ENCODE measurements at regions not wholly inside any gene's neighbourhood (a gene's known extent, or its start where the extent isn't known, plus 50 kb on each side); places are given as distances from the start of the nearest gene placed in this dataset.

DNA sequence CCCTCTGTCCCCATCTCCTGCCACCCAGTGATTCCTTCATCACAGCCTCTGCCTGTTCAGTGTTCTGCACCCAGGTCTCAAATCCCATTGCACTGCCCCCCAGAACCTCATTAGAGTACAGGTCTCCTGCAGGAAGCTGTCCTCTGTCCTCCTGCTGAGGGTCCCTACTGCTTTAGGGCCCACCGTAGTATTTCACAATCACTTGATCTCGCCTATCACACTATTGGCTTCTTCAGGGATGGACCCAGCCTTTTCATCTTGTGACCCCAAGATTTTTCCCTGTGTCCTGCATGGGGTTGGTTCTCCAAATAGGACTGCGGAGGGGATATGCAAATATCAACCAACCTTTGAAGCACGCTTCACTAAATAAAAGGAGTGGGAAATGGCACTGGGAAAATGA lies 331.1 kb upstream of the AJAP1 start:
- ATAC-seq (no peak), DNase-seq (no peak)

DNA sequence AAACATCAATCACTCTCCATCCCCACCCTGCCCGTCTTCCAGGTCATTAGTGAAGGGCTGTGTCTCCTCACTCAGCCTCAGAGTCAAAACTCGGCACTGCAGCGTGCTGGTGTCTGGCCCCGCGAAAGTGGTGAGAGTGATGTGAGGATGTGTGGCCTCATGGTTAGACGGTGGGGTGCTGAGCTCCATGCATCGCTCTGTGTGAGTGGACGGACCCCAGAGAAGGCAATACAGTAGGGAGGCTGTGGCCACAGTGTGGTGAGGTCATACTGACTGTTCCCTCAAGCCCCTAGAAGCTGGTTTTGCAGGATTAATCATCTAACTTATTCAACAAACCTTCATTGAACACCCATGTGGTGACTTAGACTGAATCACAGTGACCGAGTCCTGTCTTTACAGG lies 329.9 kb upstream of the AJAP1 start:
- DNase-seq: no peak
- no peak for ATAC-seq

DNA sequence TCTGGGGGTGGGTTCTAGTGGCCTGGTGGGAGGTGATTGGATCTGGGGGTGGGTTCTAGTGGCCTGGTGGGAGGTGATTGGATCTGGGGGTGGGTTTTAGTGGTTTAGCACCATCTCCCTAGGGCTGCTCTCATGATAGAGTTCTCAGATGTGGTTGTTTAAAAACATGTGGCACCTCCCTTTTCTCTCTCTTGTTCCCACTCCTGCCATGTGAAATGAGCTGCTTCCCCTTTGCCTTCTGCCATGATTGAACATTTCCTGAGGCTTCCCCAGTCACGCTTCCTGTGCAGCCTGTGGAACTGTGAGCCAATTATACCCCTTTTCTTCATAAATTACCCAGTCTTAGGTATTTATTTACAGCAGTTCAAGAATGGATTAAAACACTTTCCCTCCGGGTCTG lies 327.3 kb upstream of the AJAP1 start:
- DNase-seq: no peak

DNA sequence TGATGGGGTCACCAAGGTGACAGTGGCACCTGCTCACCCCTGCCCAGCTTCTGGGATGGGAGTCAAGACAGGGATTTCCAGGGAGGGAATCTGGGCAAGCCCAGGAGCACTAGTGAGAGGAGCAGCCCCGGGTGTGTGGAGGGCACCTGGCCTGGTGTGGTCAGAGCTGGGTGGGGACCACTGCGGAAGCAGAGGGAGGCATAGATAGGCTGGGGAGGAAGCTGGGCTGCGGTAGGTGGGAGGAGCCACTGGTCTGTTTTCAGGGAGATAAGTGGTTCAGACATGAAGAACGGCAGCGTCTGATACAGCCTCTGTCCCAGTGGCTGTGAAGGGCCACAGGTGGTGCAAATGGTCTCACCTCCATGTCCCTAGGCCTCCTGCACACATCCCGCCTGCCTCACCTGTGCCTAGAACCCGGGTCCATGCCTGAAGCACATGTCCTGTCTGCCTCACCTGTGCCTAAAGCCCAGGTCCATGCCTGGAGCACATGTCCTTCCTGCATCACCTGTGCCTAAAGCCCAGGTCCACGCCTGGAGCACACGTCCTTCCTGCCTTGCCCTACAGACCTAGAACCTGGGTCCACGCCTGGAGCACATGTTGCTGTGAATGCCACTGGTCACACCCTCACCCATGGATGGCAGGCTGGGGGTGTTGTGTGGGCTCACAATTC lies 325.9 kb upstream of the AJAP1 start:
- no peak for DNase-seq
- ATAC-seq: no peak

More for the DNA sequence above, 327.3 kb upstream of the AJAP1 start:
- no peak for ATAC-seq

DNA sequence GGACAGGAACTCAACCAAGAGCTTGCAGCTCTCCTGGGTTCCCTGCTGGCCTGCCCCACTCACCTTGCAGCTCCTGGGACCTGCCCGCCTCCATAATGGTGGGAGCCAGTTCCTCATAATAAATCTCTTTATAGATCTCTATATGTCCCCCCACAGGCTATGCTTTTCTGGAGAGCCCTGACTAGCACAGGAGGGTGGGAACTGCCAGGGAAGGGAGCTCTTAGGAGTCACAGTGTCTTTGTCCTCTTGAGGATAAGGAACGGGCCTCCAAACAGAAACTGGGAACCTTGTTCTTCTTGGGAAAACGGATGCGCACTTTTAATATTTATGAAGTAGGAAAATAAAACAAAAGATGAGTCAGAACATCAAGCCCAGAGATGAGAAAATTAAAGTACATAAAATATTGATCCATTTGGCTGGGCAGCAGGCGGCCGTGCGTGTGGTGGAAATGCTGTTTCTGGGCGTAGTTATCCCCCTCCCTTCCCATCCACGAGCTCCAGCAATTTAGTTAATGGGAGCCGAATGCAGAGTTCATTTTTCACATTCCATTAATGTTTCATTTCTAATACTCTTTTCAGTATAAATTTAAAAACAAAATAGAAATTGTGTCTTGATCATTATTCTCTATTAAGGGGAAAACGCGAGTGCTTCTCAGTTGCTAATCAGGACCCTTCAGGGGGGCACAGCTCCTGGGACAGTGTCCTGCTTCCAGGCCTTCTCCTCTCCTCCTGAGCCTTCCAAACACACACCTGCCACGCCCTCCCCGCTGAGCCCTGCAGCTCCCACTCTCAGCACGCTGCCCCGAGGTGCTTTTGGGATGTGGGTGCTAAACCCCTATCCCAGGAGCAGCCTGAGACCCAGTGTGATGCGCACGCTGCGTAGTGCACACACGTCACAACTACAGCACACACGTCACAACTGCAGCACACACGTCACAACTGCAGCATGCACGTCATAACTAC lies 323.3 kb upstream of the AJAP1 start:
- DNase-seq (no peak), ATAC-seq (no peak)

DNA sequence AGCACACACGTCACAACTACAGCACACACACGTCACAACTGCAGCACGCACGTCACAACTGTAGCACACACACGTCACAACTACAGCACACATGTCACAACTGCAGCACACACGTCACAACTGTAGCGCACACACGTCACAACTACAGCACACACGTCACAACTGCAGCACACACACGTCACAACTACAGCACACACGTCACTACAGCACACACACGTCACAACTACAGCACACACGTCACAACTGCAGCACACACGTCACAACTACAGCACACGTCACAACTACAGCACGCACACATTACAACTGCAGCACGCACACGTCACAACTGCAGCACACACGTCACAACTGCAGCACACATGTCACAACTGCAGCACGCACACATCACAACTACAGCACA lies 322.6 kb upstream of the AJAP1 start:
- ATAC-seq (no peak), DNase-seq (no peak)

DNA sequence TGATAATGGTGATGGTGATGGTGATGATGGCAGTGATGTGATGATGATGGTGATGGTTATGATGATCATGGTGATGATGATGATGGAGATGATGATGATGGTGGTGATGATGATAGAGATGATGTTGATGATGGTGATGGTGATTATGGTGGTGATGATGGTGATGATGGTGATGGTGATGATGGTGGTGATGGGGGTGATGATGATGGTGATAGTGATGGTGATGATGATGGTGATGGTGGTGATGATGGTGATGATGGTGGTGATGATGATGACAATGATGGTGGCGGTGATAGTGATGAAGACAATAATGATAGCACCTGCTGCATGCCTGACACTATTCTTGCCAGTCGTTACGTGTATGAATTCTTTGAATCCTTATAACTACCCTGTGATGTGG lies 317.9 kb upstream of the AJAP1 start:
- DNase-seq: no peak
- ATAC-seq: no peak

DNA sequence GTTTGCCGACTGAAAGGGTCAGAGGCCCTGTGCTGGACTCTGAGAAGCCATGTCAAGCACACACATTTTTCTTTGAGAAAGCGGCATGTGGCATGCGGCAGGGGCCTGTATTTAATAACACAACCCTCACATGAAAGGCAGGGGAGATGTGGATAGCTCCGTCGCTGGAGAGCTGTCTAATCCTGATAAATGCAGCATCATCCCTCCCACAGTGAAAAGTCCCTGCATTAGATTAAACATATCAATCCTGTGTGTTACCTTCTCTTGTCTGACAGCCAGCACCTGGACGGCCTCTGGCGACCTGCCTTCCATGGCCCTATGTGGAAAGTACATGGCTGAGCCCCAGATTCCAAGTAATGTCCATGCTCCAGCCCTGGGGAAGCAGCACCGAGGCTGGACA lies 313.0 kb upstream of the AJAP1 start:
- DNase-seq (no peak), ATAC-seq (no peak)

DNA sequence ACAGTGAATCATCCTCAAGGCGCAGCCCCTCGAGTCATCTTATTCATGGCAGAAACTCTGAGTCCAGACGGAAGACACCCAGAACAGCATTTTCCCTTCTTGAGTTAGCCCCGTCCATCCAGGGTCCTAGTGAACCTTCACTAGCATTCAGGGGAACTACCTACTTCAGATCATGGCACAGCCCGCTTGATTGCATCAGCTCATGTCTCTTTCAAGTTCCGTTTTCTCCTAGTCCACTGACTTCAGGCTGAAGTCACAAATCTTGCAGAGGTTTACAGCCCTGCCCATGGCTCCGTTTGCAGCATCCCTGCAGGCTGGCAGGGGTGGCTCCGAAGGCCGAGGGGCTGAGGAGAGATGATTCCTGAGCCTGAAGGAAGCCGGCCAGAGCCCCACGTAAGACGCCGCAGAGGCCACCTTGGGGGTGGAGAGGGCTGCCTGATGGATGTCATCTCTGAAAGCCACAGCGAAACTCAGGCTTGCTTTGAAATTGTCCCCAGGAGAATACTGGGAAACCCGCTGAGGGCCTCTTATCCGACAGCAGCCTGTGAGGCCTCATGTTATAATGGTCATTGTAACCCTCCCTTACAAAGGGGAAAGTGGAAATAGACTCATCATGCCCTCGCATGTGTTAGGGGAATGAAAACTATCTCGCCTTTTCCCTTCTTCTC lies 310.2 kb upstream of the AJAP1 start:
- ATAC-seq: no peak
- no peak for DNase-seq

DNA sequence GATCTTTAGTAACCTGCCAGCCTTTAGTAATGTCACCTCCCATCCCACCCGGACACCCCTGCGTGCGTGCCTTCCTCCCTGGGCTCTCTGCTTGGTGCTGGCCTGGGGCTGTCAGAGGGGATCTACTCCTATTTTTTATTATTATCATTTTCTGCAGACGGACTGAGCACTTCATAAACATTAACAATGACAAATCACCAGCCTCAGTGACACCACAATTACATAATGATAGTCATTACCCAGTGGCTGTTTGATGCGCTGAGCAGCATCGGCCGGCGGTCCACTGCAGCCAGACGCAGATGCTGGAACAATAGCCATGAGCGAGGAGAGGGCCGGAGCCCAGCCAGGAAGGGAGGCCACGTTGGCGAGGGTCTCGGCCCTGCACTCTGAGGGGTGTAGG lies 309.3 kb upstream of the AJAP1 start:
- DNase-seq (no peak), ATAC-seq (no peak)

DNA sequence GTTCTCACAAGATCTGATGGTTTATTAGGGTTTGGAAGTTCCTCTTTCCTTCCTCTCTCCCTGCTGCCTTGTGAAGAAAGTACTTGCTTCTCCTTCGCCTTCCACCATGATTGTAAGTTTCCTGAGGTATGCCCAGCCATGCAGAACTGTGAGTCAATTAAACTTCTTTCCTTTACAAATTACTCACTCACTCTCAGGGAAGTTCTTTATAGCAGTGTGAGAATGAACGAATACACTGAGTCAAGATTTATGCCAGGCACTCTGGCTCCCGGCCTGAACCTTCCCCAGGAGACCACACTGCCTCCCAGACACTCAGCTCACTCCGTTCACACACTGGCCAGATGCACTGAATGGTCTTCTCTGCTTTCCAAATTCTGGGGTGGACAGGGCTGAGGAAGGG lies 308.3 kb upstream of the AJAP1 start:
- no peak for ATAC-seq
- no peak for DNase-seq

DNA sequence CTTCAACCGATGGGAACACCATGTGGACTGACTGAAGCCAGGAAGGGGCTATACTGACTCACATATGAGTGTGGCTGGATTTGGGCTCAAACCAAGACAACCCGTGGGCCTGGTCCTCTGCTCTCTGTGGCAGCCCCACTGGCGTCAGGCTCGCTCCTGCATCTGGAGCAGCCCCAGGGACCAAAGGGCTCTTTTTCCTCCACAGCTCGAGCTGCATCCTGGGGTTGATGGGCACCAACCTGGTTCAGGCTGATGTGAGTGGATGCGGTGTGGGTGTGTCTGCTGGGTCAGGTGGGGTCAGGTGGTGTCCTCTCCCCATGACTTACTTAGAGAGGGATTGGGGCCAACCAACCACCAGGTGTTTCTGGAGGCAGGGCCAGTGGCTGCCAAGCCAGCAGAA lies 303.0 kb upstream of the AJAP1 start:
- DNase-seq (no peak), ATAC-seq (no peak)

DNA sequence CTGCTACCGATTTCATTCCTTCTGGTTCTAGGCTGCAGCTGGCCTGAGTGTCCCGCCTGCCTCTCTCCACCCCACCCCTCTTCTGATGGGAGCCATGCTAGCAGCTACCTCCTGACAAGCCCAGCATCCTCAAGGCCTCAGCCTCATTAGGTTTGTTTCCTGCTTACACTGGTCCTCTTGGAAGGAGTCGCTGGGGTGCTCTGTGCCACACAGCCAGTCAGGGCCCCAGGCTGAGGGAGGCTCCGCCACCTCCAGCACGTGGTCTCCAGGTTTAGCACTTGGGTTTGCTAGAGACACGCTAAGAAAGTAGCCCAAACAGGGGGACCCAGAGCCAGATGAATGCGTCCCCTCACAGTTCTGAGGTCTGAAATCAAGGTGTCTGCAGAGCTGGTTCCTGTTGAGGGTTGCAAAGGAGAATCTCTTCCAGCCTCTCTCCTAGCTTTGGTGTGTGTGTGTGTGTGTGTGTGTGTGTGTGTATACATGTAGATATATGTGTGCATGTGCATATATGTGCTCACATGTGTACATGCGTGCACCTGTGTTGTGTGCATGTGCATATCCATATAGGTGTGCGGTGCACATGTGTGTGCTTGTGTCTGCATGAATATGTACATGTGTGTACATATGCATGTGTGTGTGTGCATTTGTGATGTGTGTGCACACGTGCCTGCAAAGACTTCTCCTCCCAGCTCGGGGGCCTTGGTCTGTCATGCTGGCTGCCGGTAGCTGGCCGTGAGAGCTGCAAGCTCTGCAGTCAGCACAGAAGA lies 301.1 kb upstream of the AJAP1 start:
- ATAC-seq: no peak
- no peak for DNase-seq

DNA sequence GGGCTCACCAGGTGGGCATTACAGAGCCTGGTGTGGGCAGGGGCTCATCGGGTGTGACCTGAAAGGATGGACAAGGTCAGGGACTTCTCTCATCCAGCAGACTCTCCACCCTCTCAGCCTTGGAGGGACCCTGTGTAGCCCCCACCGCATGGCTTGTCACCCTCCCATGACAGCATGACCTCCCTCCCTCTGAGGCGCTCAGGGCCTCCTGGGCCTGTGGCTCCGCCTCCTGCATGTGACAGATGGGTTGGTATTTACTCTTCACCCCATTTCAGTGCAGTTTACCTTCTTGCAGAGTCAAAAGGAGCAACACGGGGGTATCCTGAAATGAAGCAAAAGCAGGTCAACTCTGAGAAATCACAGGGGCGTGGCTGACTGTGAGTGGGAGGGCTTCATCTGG lies 298.6 kb upstream of the AJAP1 start:
- no peak for ATAC-seq
- no peak for DNase-seq

DNA sequence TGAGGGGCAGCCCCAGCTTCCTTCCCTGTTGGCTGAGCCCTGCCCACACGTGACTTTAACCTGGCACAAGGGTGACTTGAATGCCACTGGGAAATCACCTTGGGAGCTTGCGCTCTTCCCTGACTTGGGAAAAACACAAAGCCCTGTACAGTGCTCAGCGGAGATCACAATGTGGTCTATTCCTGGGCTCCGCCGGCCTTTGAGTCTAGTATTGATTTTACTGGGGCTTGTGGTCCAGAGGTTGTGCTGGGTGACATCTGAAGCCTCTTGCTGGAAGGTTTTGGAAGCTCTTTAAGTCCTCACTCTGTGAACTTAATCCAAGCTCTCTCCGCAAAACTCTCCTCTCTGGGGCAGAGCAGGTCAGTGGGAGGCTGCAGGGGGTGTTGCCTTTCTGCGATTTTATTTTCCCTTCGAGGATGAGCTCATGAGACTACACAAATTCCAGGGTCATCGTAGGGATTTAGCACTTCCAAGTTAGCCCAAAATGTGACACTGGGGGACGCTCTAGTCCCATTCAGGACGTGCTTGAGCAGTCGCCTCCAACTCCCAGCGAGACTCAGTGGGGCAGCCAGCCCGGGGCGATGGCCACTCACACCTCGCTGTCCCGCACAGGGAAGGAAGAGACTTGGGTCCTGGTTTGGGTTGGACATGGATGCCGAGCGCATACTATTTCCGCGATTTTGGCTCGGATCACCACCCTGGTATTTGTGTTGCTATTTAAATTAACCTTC lies 291.9 kb upstream of the AJAP1 start:
- DNase-seq (no peak), ATAC-seq (no peak)

DNA sequence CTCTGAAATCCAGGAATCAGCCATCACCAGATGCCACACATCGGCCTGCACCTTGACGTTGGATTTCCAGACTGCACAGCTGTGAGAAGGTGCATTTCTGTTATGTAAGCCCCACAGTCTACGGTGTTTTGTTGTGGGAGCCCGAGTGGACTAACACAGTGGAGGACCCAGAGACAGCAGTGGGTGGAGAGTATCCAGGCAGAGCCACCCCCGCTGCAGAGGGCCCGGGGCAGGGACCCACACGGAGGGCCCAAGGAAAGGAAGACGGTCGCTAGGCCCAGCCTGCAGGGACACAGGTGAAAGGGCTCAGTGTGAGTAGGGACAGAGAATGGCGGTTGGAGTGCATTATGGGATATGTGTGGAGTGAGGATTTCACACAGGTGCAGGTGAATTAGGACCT lies 288.3 kb upstream of the AJAP1 start:
- ATAC-seq: no peak

DNA sequence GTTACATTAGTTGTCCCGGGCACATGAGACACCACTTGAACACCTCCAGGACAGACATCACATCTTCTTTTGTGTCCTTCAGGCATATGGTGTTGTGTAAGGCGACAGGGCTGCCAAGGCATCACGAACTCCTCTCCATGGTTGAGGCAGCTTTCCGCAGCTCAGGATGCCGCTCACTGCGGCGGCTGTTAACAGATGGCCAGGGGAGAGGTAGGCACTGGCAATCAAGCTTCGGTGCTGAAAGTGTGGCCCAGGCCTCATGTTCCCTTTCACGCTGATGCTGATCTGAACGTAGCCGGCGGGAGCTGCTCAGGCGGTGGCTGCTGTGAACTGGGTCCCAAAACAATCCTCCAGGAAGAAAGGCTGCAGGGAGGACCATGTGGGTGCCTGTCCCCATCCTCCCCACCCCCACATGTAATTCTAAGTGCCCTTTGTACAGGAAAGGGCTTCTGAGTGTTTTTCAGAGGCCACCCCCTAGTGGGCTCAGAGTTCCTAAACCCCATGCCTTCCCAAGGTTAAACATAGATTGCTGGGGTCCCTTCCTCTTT lies 287.1 kb upstream of the AJAP1 start:
- ATAC-seq: no peak

More for the DNA sequence above, 288.3 kb upstream of the AJAP1 start:
- no peak for DNase-seq

DNA sequence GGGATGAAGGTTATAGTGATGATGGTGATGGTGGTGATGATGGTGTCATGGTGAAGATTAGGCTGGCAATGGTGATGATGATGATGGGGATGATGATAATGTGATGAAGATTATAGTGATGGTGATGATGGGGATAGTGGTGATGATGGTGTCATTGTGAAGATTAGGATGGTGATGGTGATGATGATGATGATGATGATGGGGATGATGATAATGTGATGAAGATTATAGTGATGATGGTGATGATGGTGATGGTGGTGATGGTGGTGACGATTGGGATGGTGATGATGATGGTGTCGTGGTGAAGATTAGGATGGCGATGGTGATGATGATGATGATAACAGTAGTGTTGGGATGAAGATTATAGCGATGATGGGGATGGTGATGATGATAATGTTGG lies 285.1 kb upstream of the AJAP1 start:
- no peak for DNase-seq
- ATAC-seq: no peak

More for the DNA sequence above, 287.1 kb upstream of the AJAP1 start:
- no peak for DNase-seq

DNA sequence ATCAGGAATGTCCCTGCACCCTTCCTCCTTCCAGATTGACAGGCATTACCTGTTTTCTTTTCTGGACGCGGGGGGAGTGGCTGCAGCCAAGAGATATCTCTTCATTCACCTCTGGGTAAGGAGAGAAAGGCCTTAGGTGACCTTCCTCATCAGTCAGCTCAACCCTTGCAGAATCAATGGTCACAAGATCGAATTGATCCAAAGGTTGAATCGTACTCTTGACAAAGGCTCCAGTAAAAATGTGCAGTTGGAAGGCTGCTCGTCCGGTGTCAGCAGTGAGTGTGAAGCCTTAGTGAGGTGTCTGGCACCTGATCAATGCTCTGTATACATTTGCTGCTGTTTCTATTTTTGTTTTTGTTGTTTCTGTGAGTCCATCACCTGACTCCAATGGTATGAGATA lies 282.6 kb upstream of the AJAP1 start:
- DNase-seq (no peak), ATAC-seq (no peak)

DNA sequence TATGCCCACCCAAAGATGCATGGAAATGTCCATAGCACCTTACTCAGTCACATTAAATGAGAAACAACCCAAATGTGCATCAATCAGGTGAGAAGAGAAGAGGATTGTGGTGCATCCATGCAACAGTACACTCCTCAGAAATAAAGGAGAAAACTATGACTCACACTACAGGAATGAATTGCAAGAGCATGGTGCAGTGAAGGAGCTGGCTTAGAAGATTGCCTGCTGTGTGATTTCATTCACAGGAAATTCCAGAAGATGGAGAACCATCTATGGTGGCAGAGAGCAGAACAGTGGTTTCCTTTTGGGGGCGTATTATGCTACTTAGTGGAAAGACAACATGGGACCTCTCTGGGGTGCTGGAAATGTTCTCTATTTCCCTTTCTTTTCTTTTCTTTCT lies 278.6 kb upstream of the AJAP1 start:
- no peak for ATAC-seq
- DNase-seq: no peak

DNA sequence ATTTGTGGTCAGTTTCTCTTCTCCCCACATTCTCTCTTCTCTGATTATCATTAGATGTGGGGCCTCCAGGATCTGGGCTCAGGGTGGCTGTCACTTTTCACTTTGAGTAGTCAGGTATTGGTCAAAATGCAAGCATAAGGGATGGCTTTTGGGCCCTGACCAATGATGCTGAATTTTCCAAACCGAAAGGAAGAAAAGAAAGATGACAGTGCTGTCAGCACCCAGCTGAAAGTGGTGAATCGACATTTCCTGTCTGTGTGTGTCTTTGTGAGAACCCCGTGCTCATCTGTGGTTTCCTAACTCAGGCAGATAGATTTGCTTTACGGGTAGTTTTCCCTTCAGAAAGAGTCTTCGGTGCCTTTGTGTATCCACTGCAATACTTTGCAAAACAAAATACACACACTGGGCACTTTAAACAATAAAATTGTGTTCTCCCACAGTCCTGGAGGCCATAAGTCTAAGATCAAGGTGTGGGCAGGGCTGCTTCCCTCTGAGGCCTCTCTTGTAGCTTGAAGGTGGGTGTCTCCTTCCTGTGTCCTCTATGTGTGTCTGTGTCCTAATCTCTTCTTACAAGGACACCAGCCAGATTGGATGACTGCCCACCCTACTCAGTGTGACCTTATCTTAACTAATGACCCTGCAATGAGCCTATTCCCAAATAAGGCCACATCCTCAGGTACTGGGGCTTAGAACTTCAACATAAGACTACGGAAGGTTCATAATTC lies 274.8 kb upstream of the AJAP1 start:
- ATAC-seq (peak; percentile 40), DNase-seq (no peak)

Measured in stimulated activated naive CD8-positive, alpha-beta T cell treated with anti-CD3 and anti-CD28 coated beads, Interleukin-15, Interleukin-2, amounts not matched to agents 100 U/mL and 50 U/mL, for 24 hours (primary cell).